SU-DHL-6 (cell line): ENCODE measurements at regions not wholly inside any gene's neighbourhood (a gene's known extent, or its start where the extent isn't known, plus 50 kb on each side); places are given as distances from the start of the nearest gene placed in this dataset.

ENCODE experiments used
- H2AFZ ChIP-seq: fragments of 200-600 bp; sonication (generic); 2 replicates; pipeline ENCODE4 v1.6.1; 2014; ENCODE audit warnings: low read depth, mild to moderate bottlenecking, moderate library complexity, mixed read lengths, antibody characterized with exemption, low read length; ENCODE audit not compliant: severe bottlenecking
- H3F3A ChIP-seq: fragments of 200-600 bp; shearing (Covaris generic); 2 replicates; pipeline ENCODE4 v1.6.0; 2016; ENCODE audit warnings: antibody characterized with exemption, mild to moderate bottlenecking; ENCODE audit not compliant: insufficient read depth
- H3K27ac ChIP-seq: fragments of 200-600 bp; sonication (generic); 2 replicates; pipeline ENCODE4 v1.5.1; 2016; ENCODE audit warnings: low read depth, mild to moderate bottlenecking, low read length, moderate library complexity, mixed read lengths
- H3K27me3 ChIP-seq: fragments of 200-600 bp; sonication (generic), shearing (Covaris generic); 2 replicates; pipeline ENCODE4 v1.6.0; 2014; ENCODE audit warnings: mild to moderate bottlenecking, low read length
- H3K36me3 ChIP-seq: fragments of 200-600 bp; sonication (generic); 2 replicates; pipeline ENCODE4 v1.6.1; 2014; ENCODE audit warnings: mild to moderate bottlenecking, low read length, mixed read lengths
- H3K4me2 ChIP-seq: fragments of 300-600, 200-600 bp; shearing (Covaris generic), sonication (generic); 2 replicates; pipeline ENCODE4 v1.6.0; 2014; ENCODE audit warnings: low read length, low read depth, mild to moderate bottlenecking; ENCODE audit not compliant: poor library complexity, severe bottlenecking
- H3K4me3 ChIP-seq: fragments of 200-600 bp; sonication (generic); 2 replicates; pipeline ENCODE4 v1.5.1; 2014; ENCODE audit warnings: antibody characterized with exemption, low read length, mild to moderate bottlenecking, mixed read lengths; ENCODE audit not compliant: insufficient read depth, poor library complexity, severe bottlenecking
- H3K79me2 ChIP-seq: fragments of 200-600 bp; sonication (generic); 2 replicates; pipeline ENCODE4 v1.6.1; 2014; ENCODE audit warnings: mild to moderate bottlenecking, low read length, moderate library complexity; ENCODE audit not compliant: insufficient read depth
- H3K9ac ChIP-seq: fragments of 200-600 bp; sonication (generic); 2 replicates; pipeline ENCODE4 v1.7.0; 2014; ENCODE audit warnings: mild to moderate bottlenecking, low read length
- H3K9me2 ChIP-seq: fragments of 200-600 bp; sonication (generic); replicated peaks from 2 replicates; pipeline ENCODE4 v1.6.1; 2014; ENCODE audit warnings: low read length; ENCODE audit not compliant: insufficient read depth
- H3K9me3 ChIP-seq: fragments of 200-600 bp; sonication (generic); 2 replicates; pipeline ENCODE4 v1.6.1; 2014; ENCODE audit warnings: low read length, mixed read lengths; ENCODE audit not compliant: insufficient read depth
- H4K20me1 ChIP-seq: fragments of 200-600 bp; sonication (generic); 2 replicates; pipeline ENCODE4 v1.6.1; 2014; ENCODE audit warnings: low read depth, mild to moderate bottlenecking, antibody characterized with exemption, low read length, moderate library complexity, mixed read lengths
- EZH2phosphoT487 ChIP-seq: fragments of 200-600 bp; sonication (generic), shearing (Covaris generic); conservative IDR thresholded peaks from 2 replicates; pipeline ENCODE4 v1.6.1; 2018; ENCODE audit warnings: mild to moderate bottlenecking, antibody characterized with exemption, low read length, moderate library complexity, mixed read lengths
- TF ChIP-seq, protein P1 (sequence below): fragments of 200-600 bp; sonication (generic); IDR thresholded peaks from one replicate; pipeline ENCODE4 v1.5.1; 2017; ENCODE audit warnings: antibody characterized with exemption, mild to moderate bottlenecking, low read length, moderate library complexity; ENCODE audit not compliant: insufficient read depth, poor library complexity, severe bottlenecking

DNA sequence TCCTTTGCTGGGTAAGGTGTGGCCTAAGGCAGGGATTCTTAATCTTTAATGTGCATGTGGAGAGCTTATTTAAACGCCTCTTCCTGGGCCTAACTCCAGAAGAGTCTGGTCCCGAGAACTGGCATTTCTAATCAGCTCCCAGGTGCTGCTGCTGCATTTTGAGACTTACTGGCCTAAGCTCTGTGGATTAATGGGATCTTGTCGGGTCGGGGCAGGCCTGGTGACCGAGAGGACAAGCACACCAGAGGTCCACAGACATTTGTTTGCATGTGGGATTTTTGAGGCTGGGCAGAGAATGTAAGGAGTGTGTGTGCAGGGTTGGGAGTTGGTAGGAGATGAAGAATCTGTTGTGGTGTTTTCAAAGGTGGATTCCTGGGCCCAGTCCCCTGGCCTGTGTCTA is 95.0 kb upstream of the DAP start:
- no peaks in the 10 kb centered on the region for H3K27me3 ChIP-seq

DNA sequence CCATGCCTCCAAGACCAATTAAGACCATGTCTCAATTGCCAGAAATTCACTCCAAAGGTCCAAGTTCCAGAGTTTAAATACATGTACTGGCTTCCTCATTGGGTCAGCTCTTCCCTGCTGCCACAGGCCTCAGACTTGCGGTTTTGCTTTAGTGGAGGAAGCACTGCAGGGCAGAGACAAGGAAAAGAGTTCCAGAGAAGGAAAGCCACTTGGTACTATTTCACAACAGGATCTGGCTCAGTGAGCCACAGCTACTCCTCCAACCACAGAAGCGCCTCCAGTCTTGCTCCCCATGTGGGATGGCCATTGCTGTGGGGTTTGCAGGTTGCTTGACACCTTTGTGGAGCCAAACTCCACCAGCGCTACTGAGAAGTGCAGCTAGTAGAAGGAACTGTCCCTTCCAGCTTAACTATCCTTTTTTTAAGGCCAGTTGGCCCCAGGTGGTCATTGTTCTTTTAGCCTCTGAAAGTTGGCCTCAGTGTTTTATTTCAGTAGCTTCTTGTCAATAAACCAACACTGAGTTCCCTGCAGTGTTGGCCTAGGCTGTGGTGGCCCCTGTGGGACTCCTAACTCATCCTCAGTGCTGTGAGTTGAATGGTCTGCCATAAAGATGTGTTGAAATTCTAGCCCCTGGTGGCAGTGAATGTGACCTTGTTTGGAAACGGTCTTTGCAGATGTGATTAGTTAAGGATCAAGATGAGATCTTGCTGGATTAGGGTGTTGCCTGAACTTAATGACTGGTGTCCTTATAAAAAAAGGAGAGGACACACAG is 93.7 kb upstream of the DAP start:
- Histone ChIP-seq H3K9me2 (no peaks in the 10 kb centered on the region), H3K4me2 (no peak overlapping the region), H3K36me3 (no peaks in the 10 kb centered on the region), H3K4me3 (no peak overlapping the region), H3K9ac (no peak overlapping the region), H4K20me1 (no peaks in the 10 kb centered on the region), H3K79me2 (no peaks in the 10 kb centered on the region), H3K27me3 (no peaks in the 10 kb centered on the region), H2AFZ (no peak overlapping the region), H3K27ac (no peak overlapping the region), H3F3A (no peaks in the 10 kb centered on the region), H3K9me3 (no peaks in the 10 kb centered on the region)
- TF ChIP-seq EZH2phosphoT487 = no peak
- TF ChIP-seq, protein P1, sequence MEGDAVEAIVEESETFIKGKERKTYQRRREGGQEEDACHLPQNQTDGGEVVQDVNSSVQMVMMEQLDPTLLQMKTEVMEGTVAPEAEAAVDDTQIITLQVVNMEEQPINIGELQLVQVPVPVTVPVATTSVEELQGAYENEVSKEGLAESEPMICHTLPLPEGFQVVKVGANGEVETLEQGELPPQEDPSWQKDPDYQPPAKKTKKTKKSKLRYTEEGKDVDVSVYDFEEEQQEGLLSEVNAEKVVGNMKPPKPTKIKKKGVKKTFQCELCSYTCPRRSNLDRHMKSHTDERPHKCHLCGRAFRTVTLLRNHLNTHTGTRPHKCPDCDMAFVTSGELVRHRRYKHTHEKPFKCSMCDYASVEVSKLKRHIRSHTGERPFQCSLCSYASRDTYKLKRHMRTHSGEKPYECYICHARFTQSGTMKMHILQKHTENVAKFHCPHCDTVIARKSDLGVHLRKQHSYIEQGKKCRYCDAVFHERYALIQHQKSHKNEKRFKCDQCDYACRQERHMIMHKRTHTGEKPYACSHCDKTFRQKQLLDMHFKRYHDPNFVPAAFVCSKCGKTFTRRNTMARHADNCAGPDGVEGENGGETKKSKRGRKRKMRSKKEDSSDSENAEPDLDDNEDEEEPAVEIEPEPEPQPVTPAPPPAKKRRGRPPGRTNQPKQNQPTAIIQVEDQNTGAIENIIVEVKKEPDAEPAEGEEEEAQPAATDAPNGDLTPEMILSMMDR = no peak

More for the DNA sequence above, 95.0 kb upstream of the DAP start:
- no peak overlapping the region for H3K4me2 ChIP-seq
- no peak overlapping the region for H3K4me3 ChIP-seq
- no peaks in the 10 kb centered on the region for H3F3A ChIP-seq
- H3K9me3 ChIP-seq = no peaks in the 10 kb centered on the region
- no peaks in the 10 kb centered on the region for H3K36me3 ChIP-seq
- H3K79me2 ChIP-seq = no peaks in the 10 kb centered on the region
- no peaks in the 10 kb centered on the region for H3K9me2 ChIP-seq
- no peak overlapping the region for H2AFZ ChIP-seq
- H3K27ac ChIP-seq = no peak overlapping the region
- H4K20me1 ChIP-seq = no peaks in the 10 kb centered on the region
- TF ChIP-seq EZH2phosphoT487 = no peak
- TF ChIP-seq, protein P1 = no peak
- H3K9ac ChIP-seq = no peak overlapping the region

DNA sequence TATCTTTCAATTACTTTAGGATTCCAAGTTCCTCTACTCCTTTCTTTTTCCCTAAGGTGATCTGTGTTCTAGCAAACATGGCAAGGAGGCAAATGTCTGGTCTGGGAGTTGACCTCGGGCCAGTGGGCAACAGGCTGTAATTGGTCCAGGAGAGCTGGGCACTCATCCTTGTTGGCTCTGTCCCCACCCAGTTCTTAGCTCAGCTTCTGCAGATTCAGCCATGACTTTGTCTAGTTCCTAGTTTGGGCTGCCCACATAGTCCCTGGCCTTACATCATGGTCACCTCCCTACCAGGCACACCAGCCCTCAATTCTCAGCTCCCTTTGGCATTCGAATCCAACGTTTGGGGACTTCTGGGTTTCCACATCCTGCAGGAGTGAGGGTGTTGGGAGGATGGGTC is 92.1 kb upstream of the DAP start:
- no peaks in the 10 kb centered on the region for H3K9me2 ChIP-seq
- H3K27me3 ChIP-seq = no peaks in the 10 kb centered on the region
- no peaks in the 10 kb centered on the region for H3K36me3 ChIP-seq
- H3K4me2 ChIP-seq = no peak overlapping the region
- no peaks in the 10 kb centered on the region for H3F3A ChIP-seq
- no peak overlapping the region for H3K9ac ChIP-seq
- no peaks in the 10 kb centered on the region for H3K9me3 ChIP-seq
- H4K20me1 ChIP-seq = no peaks in the 10 kb centered on the region
- H3K79me2 ChIP-seq = no peaks in the 10 kb centered on the region
- TF ChIP-seq, protein P1 = no peak
- no peak for TF ChIP-seq EZH2phosphoT487
- H2AFZ ChIP-seq = no peak overlapping the region
- no peak overlapping the region for H3K4me3 ChIP-seq
- H3K27ac ChIP-seq = no peak overlapping the region
